ENCODE measurements at regions not wholly inside any gene's neighbourhood (a gene's known extent, or its start where the extent isn't known, plus 50 kb on each side); places are given as distances from the start of the nearest gene placed in this dataset.

- no peak for DNase-seq
Measured at GRCh38 chr5:67538855-67539506, 342.4 kb upstream of the CD180 start.

- no peak for DNase-seq
Measured at GRCh38 chr5:67537439-67538148, 341.0 kb upstream of the CD180 start.

- no peak for DNase-seq
Measured at GRCh38 chr5:67536866-67537265, 340.3 kb upstream of the CD180 start.

- DNase-seq: peak; percentile 26
Measured at GRCh38 chr5:67530609-67531255, 334.1 kb upstream of the CD180 start.

- no peak for DNase-seq
Measured at GRCh38 chr5:67528953-67529352, 332.4 kb upstream of the CD180 start.

GRCh38 chr5:67526793-67527192 is 330.2 kb upstream of the CD180 start:
- DNase-seq: no peak

- DNase-seq: no peak
Measured at GRCh38 chr5:67520161-67520908, 323.7 kb upstream of the CD180 start.

- DNase-seq: no peak
Measured at GRCh38 chr5:67518227-67518626, 321.6 kb upstream of the CD180 start.

GRCh38 chr5:67516948-67517565 is 320.5 kb upstream of the CD180 start:
- DNase-seq: no peak

- DNase-seq: no peak
Measured at GRCh38 chr5:67515762-67516161, 319.2 kb upstream of the CD180 start.

GRCh38 chr5:67515020-67515689 is 318.6 kb upstream of the CD180 start:
- no peak for DNase-seq

- no peak for DNase-seq
Measured at GRCh38 chr5:67512758-67513157, 316.2 kb upstream of the CD180 start.

- DNase-seq: no peak
Measured at GRCh38 chr5:67511911-67512310, 315.3 kb upstream of the CD180 start.

- no peak for DNase-seq
Measured at GRCh38 chr5:67510204-67510603, 313.6 kb upstream of the CD180 start.

- DNase-seq: no peak
Measured at GRCh38 chr5:67509402-67510186, 313.0 kb upstream of the CD180 start.

- no peak for DNase-seq
Measured at GRCh38 chr5:67506241-67506640, 309.6 kb upstream of the CD180 start.

GRCh38 chr5:67502951-67503350 is 306.4 kb upstream of the CD180 start:
- DNase-seq: no peak

- DNase-seq: no peak
Measured at GRCh38 chr5:67496051-67496450, 299.5 kb upstream of the CD180 start.

GRCh38 chr5:67495072-67495471 is 298.5 kb upstream of the CD180 start:
- DNase-seq: no peak

- no peak for DNase-seq
Measured at GRCh38 chr5:67494186-67494855, 297.7 kb upstream of the CD180 start.

- DNase-seq: peak; percentile 39
Measured at GRCh38 chr5:67493676-67494075, 297.1 kb upstream of the CD180 start.
